ENCODE measurements at regions not wholly inside any gene's neighbourhood (a gene's known extent, or its start where the extent isn't known, plus 50 kb on each side); places are given as distances from the start of the nearest gene placed in this dataset.
"Not testable (repeated sequence)": the region's sequence is repeated elsewhere in the genome, so short reads cannot be mapped to it uniquely, and the experiment has no call there.

GRCh38 chr3:78344267-78344666 is 1304.4 kb downstream of the ROBO2 start:
- DNase-seq: not testable (repeated sequence)

DNA sequence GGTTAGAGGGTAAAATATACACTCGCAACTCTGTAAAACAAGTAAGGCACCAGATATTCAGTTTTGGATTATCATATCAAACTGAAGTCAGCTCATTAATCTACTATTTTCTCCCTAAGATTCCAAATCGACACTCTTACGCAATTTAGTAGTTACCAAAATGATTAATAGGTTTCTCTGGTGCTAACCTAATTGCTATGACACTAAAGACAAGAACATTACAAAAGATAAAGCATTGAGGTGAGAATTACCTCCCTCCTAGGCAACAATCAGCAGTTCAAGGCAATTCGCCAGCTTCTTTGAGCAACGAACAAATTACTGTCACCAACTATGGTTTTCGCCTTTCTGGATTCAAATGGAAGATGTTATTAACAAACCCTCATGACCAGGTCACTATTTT is 1305.0 kb downstream of the ROBO2 start:
- DNase-seq: no peak

- no peak for DNase-seq
These were observed 1307.3 kb downstream of the ROBO2 start for GRCh38 chr3:78347176-78347575.

GRCh38 chr3:78348664-78349063 is 1308.8 kb downstream of the ROBO2 start:
- no peak for DNase-seq

DNA sequence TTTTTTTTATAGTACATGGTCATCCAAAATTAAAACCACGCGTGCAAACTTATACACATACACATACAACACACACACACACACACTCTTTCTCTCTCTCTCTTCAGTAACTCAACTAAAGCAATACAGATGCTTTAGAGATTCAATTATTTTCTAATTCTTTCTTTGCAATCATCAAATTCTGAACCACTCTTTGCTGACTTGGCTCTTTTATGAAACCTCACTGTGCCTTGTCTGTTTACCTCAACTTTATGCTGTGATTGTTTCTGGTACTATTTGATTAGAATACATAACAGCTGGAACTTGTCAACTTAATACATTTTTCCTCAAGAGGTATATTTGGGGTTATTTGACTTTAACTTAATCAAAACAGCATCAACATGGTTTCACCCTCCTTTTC is 1309.7 kb downstream of the ROBO2 start:
- DNase-seq: no peak

DNA sequence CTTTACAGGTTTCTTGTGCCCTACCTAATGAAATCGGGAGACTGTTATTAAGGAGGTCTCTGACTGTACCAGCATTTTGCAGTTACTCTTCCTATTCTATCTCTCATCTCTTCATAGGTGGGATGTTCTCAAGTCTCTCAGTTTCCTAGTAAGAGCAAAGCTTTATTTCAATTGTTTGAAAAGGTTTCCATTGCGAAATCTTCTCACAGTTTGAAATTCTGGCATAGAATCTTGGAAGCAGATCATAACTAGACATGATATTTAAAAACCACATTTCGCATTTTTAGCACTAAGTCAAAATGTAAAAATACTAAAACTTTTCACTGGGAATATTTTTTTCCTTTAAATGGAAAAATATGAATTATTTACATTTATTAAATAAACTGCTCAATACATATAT is 1311.4 kb downstream of the ROBO2 start:
- no peak for DNase-seq

GRCh38 chr3:78353231-78353630 is 1313.3 kb downstream of the ROBO2 start:
- DNase-seq: no peak

DNA sequence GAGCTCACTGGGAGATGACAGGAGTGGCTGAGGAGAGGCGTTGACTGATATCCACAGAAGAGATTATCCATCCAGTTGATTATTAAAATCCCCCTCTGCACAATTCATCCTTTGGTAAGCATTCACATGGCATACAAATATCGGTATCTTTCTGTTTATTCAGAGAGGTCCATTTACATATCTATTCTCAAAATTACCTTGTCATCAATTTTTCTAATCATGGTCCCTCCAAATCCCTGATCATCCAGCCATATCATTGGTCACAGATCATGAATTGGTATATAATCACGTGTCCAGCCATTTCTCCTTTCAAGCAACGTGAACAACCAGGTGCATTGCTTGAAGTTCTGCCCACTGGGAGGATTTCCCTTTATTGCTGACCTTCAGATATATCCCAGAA is 1321.0 kb downstream of the ROBO2 start:
- no peak for DNase-seq

DNA sequence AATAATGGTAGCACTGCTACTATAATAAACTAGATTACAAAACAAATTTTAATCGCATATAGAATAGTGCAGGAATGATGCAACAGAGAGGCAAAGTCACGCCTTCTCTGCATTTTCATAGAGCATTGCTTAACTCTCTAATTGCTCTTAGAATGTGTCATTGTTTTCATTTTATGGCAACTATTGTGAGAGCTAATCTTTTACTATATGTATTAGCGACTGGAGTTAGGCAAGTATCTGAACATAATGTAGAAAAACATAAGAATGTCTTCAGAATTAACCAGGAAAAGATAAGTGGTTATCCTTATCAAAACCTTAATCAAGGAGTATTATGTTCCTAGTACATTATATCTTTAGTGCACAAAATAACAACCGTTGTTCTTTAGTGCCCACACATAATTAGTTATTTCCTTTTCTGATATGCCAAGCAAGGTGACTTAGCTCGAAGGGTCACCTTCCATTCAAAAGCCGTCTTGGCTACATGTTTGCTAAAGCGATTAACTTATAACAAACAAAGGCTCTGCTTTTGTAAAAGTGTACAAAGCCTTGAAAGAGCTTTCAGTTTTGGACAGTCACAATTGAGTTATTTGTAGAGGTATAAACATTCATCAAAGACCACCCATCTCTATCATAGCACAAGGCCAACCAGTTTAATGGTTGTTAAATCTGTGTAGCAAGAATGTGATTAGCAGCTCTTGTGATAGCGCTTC is 1328.9 kb downstream of the ROBO2 start:
- DNase-seq: no peak

DNA sequence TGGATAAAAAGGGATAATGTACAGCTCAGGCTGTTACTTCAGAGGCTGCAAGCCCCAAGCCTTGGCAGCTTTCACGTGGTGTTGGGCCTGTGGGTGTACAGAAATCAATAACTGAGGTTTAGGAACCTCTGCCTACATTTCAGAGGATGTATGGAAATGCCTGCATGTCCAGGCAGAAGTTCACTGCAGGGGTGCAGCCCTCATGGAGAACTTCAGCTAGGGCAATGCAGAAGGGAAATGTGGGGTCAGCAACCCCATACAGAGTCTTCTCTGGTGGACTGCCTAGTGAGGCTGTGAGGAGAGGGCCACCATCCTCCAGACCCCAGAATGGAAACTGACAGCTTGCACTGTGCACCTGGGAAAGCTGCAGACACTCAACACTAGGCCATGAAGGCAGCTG is 1350.3 kb downstream of the ROBO2 start:
- no peak for DNase-seq

- no peak for DNase-seq
These were observed 1358.5 kb downstream of the ROBO2 start for GRCh38 chr3:78398401-78398800.

GRCh38 chr3:78402720-78403119 is 1362.8 kb downstream of the ROBO2 start:
- DNase-seq: no peak

- DNase-seq: no peak
These were observed 1362.1 kb downstream of the ROBO1 start for GRCh38 chr3:78405745-78406144.

DNA sequence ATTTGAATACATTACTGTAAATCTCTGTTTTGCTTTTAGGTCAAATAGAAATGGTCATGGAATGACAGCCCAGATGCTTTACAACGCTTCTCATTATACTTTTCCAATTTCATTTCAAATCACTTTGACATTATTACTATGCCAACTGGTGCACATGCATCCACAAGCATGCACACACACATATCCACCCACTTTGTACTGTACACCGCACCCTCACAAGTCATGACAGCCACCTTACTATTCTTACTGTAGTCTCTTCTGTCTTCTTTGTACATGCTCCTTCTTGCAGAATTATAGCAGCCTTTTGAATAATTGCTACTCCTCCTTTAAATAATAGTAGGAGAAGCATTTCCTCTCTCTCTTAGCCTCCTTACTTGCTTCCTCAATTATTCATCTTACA is 1361.4 kb downstream of the ROBO1 start:
- DNase-seq: no peak

- no peak for DNase-seq
These were observed 1357.7 kb downstream of the ROBO1 start for GRCh38 chr3:78410077-78410476.

DNA sequence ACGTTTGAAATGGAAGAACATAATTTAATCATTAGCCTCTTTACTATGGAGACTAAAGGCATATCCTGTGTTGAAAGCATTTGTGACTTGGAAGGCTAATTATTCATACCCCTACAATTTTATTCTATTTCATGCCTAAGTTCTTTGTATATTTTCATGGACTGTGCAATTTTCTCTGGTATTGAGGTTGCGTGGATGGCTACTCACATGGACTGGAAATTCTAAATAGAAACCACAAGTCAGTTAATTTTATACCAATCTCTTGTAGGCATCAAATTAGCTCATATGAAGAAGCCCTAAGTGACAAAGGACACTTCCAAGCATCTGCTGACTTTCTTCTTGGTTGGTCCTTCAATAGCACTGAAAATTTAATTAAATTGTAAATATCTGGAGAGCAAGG is 1353.5 kb downstream of the ROBO1 start:
- DNase-seq: no peak

DNA sequence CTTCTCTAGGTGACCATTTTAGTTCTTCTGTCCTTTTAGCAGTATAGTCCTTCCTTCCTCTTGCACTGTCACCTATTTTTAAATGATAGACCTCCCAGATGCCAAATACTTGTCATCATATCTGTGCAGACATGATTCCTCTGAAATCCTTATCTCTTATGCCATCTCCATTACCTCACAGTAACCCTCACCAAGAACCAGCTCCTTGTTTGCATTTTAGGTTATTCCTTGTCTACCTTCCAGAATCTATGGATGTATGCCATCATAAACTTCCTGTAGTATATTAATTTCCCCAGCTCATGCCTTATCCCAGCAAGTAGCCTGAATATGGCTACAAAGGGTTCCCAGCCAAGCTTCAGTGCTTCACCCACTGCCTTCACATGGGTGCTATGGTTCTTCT is 1347.2 kb downstream of the ROBO1 start:
- DNase-seq: no peak

DNA sequence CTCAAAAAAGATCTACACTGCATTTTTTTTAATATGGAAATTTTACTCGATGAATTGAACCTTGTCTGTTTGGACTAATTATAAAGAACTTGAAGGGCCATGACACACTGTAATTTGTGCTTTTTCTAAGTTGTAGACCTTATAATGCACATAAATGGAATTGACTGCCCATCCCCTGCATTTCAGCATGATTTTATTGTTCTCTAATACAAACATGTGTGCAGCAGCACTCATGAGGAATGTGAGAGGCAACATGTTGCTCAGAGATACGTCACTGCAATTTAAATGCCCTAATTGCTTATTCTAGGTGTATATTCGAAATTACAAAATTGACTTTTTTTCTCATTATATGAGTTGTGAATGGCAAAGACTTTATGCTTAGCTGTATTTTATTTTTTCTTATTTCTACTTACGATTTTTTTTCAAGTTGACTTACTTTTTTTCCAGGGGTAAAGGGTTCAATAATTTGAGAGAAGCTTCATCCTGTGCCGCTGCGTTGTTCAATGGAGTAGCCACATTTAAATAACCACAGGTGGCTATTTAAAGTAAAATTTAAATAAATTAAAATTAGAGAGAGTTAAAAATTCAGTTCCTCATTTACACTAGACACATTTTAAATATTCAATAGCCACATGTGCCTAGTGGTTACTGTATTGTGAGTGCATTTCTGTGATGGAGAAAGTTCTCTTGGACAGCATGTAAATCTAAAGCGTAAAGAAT is 1346.4 kb downstream of the ROBO1 start:
- DNase-seq: no peak

GRCh38 chr3:78424656-78425055 is 1343.1 kb downstream of the ROBO1 start:
- DNase-seq: no peak

DNA sequence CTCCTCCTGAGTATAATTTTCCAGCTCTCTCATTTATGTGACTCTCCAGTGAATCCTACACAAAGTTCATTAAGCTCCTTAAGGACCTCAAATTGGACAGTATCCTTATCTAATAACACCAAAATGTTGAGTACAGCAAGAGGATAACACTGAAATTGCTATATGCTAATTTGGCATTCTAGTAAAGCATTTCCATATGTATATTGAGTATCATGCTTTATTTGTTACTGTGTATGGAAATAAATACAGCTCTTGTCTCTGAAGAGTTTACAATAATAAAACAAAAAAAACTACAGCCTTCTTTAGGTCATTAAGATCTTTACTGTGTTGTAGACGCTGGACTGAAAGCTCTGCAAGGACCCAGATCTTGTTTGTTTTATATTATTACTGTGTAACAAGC is 1341.3 kb downstream of the ROBO1 start:
- no peak for DNase-seq

GRCh38 chr3:78427303-78427702 is 1340.5 kb downstream of the ROBO1 start:
- DNase-seq: no peak

- DNase-seq: no peak
These were observed 1337.1 kb downstream of the ROBO1 start for GRCh38 chr3:78430741-78431140.

DNA sequence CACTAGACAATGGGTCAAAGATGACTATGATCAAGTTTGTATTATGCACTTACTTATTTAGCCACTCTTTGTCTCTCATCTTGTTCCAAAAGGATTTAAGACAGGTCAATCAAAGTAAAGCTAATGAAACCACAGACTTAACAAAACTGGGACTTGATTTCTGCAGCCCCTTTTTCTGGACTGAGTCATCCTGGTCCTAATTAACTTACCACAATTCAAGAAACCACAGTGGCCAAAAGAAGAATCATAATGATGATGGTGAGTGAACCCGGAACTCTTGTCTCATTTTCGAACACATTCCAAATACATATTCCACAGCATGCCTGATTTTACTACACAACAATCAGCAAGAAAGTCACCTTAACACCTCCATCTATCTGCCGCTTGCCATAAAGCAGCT is 1333.0 kb downstream of the ROBO1 start:
- no peak for DNase-seq

DNA sequence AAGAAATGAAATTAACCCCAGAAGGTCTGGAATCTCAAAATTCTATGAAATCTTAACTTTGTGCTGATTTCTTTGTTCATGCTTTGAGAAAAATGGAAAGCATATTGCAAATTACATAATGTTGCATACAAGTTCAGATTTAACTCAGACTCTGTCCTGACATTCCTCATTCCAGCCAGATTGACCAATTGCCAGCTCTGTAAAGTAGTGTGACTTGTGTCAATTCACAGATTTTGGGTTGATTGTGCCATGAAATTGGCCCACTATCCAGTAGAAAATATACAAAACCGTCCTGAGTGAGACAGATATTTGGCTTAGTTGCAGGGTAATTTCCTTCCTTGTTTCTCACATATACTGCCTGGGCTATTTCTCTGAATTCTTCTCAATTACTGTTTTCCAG is 1312.6 kb downstream of the ROBO1 start:
- DNase-seq: no peak

All from 8988T (cell line).